ENCODE measurements at regions not wholly inside any gene's neighbourhood (a gene's known extent, or its start where the extent isn't known, plus 50 kb on each side); places are given as distances from the start of the nearest gene placed in this dataset.

DNA sequence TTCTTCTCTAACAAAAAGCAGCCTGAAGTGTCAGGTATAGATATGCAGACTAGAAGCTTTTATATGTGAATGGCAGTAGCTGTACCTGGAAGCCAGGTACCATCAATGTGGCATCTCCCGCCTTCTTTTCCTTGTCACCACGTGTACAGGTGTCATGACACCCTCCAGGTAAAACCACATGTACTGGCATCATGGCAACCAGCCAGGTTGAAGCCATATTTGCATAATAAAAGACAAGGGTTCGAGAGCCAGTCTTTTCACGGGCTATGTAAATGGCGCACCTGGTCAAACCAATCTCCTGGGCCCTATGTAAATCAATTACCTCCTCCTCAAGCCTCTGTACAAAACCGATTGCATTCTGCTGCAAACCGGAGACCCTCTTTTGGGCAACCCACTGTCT is 541.3 kb downstream of the CDH11 start:
- TF ChIP-seq POLR2AphosphoS5 (IDR thresholded peaks at IDR 0.05; ENCODE audit: low read depth, low read length) (no peak), SIN3A (IDR thresholded peaks at IDR 0.05; ENCODE audit: borderline replicate concordance, insufficient read depth, low read length) (no peak), FOXP2 (optimal IDR thresholded peaks at IDR 0.05; ENCODE audit: borderline replicate concordance, extremely low read depth, extremely low read length, insufficient read depth) (no peak)
- TF ChIP-seq, protein P1, sequence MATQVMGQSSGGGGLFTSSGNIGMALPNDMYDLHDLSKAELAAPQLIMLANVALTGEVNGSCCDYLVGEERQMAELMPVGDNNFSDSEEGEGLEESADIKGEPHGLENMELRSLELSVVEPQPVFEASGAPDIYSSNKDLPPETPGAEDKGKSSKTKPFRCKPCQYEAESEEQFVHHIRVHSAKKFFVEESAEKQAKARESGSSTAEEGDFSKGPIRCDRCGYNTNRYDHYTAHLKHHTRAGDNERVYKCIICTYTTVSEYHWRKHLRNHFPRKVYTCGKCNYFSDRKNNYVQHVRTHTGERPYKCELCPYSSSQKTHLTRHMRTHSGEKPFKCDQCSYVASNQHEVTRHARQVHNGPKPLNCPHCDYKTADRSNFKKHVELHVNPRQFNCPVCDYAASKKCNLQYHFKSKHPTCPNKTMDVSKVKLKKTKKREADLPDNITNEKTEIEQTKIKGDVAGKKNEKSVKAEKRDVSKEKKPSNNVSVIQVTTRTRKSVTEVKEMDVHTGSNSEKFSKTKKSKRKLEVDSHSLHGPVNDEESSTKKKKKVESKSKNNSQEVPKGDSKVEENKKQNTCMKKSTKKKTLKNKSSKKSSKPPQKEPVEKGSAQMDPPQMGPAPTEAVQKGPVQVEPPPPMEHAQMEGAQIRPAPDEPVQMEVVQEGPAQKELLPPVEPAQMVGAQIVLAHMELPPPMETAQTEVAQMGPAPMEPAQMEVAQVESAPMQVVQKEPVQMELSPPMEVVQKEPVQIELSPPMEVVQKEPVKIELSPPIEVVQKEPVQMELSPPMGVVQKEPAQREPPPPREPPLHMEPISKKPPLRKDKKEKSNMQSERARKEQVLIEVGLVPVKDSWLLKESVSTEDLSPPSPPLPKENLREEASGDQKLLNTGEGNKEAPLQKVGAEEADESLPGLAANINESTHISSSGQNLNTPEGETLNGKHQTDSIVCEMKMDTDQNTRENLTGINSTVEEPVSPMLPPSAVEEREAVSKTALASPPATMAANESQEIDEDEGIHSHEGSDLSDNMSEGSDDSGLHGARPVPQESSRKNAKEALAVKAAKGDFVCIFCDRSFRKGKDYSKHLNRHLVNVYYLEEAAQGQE (IDR thresholded peaks at IDR 0.05; ENCODE audit: insufficient read depth in 1 of 2, low read depth in 2 of 2, low read length in 2 of 2) = no peak

Data from PFSK-1 (cell line).